ENCODE measurements at regions not wholly inside any gene's neighbourhood (a gene's known extent, or its start where the extent isn't known, plus 50 kb on each side); places are given as distances from the start of the nearest gene placed in this dataset.

GRCh38 chr5:68365889-68366288, 150.3 kb downstream of the PIK3R1 start:
- H3K4me3 ChIP-seq (ENCODE audit: low read depth, low read length) = no peak overlapping the region
- peak; percentile 71 for DNase-seq (ENCODE audit: low read depth)
- TF ChIP-seq CTCF (IDR thresholded peaks at IDR 0.05; ENCODE audit: insufficient read depth, low read depth, low read length, missing control alignments) = no peak

- no peak overlapping the region for H3K4me3 ChIP-seq (ENCODE audit: low read depth, low read length)
- no peak for TF ChIP-seq CTCF (IDR thresholded peaks at IDR 0.05; ENCODE audit: insufficient read depth, low read depth, low read length, missing control alignments)
- DNase-seq (ENCODE audit: low read depth) = no peak
Measured at GRCh38 chr5:68367287-68367686, 151.7 kb downstream of the PIK3R1 start.

- no peak for DNase-seq (ENCODE audit: low read depth)
- no peak overlapping the region for H3K4me3 ChIP-seq (ENCODE audit: low read depth, low read length)
- TF ChIP-seq CTCF (IDR thresholded peaks at IDR 0.05; ENCODE audit: insufficient read depth, low read depth, low read length, missing control alignments) = no peak
Measured at GRCh38 chr5:68367717-68368116, 152.2 kb downstream of the PIK3R1 start.

- H3K4me3 ChIP-seq (ENCODE audit: low read depth, low read length) = no peak overlapping the region
- no peak for TF ChIP-seq CTCF (IDR thresholded peaks at IDR 0.05; ENCODE audit: insufficient read depth, low read depth, low read length, missing control alignments)
- no peak for DNase-seq (ENCODE audit: low read depth)
Measured at GRCh38 chr5:68368311-68369022, 152.9 kb downstream of the PIK3R1 start.

- no peak for TF ChIP-seq CTCF (IDR thresholded peaks at IDR 0.05; ENCODE audit: insufficient read depth, low read depth, low read length, missing control alignments)
- no peak for DNase-seq (ENCODE audit: low read depth)
- H3K4me3 ChIP-seq (ENCODE audit: low read depth, low read length) = no peak overlapping the region
Measured at GRCh38 chr5:68369023-68369359, 153.4 kb downstream of the PIK3R1 start.

- no peak overlapping the region for H3K4me3 ChIP-seq (ENCODE audit: low read depth, low read length)
- no peak for TF ChIP-seq CTCF (IDR thresholded peaks at IDR 0.05; ENCODE audit: insufficient read depth, low read depth, low read length, missing control alignments)
- DNase-seq (ENCODE audit: low read depth) = peak; percentile 82
Measured at GRCh38 chr5:68369457-68370125, 154.0 kb downstream of the PIK3R1 start.

GRCh38 chr5:68370196-68370595, 154.6 kb downstream of the PIK3R1 start:
- no peak overlapping the region for H3K4me3 ChIP-seq (ENCODE audit: low read depth, low read length)
- DNase-seq (ENCODE audit: low read depth) = no peak
- TF ChIP-seq CTCF (IDR thresholded peaks at IDR 0.05; ENCODE audit: insufficient read depth, low read depth, low read length, missing control alignments) = no peak
